OCI-LY1 (cell line): ENCODE measurements at regions not wholly inside any gene's neighbourhood (a gene's known extent, or its start where the extent isn't known, plus 50 kb on each side); places are given as distances from the start of the nearest gene placed in this dataset.

ENCODE experiments used
- H2AFZ ChIP-seq: fragments of 200-600 bp; sonication (generic), shearing (Covaris generic); 2 replicates; pipeline ENCODE4 v1.6.0; 2014; ENCODE audit warnings: antibody characterized with exemption, mild to moderate bottlenecking, low read length
- H3F3A ChIP-seq: fragments of 200-600 bp; sonication (generic), shearing (Covaris generic); 2 replicates; pipeline ENCODE4 v1.6.0; 2014; ENCODE audit warnings: mild to moderate bottlenecking, antibody characterized with exemption, low read length, moderate library complexity; ENCODE audit not compliant: insufficient read depth
- H3K27ac ChIP-seq: fragments of 200-600 bp; sonication (generic); 2 replicates; pipeline ENCODE4 v1.5.1; 2014; ENCODE audit warnings: low read length, mixed run types, mild to moderate bottlenecking, low read depth; ENCODE audit not compliant: poor library complexity, severe bottlenecking
- H3K27me3 ChIP-seq: fragments of 200-600 bp; sonication (generic); 2 replicates; pipeline ENCODE4 v1.6.0; 2014; ENCODE audit warnings: antibody characterized with exemption, mild to moderate bottlenecking, low read length, moderate library complexity; ENCODE audit not compliant: insufficient read depth
- H3K36me3 ChIP-seq: fragments of 200-600 bp; sonication (generic); 2 replicates; pipeline ENCODE4 v1.6.1; 2014; ENCODE audit warnings: mild to moderate bottlenecking, antibody characterized with exemption, low read length, moderate library complexity, mixed read lengths; ENCODE audit not compliant: insufficient read depth
- H3K4me1 ChIP-seq: fragments of 200-600 bp; sonication (generic); 2 replicates; pipeline ENCODE4 v1.5.1; 2014; ENCODE audit warnings: mild to moderate bottlenecking, low read length, moderate library complexity; ENCODE audit not compliant: insufficient read depth, severe bottlenecking
- H3K4me2 ChIP-seq: fragments of 200-600 bp; sonication (generic), shearing (Covaris generic); 2 replicates; pipeline ENCODE4 v1.6.1; 2014; ENCODE audit warnings: low read length
- H3K4me3 ChIP-seq: fragments of 200-600 bp; sonication (generic); 2 replicates; pipeline ENCODE4 v1.5.1; 2014; ENCODE audit warnings: low read length, low read depth, mild to moderate bottlenecking, mixed read lengths; ENCODE audit not compliant: poor library complexity, severe bottlenecking
- H3K79me2 ChIP-seq: fragments of 200-600 bp; shearing (Covaris generic); 2 replicates; pipeline ENCODE4 v1.6.1; 2016; ENCODE audit warnings: mixed run types, low read length, mixed read lengths; ENCODE audit not compliant: insufficient read depth
- H3K9ac ChIP-seq: fragments of 200-600 bp; sonication (generic), shearing (Covaris generic); 2 replicates; pipeline ENCODE4 v1.6.1; 2014; ENCODE audit warnings: mild to moderate bottlenecking, low read length, mixed read lengths
- H3K9me2 ChIP-seq: fragments of 200-600 bp; sonication (generic), shearing (Covaris generic); 2 replicates; pipeline ENCODE4 v1.6.1; 2014; ENCODE audit warnings: low read depth, mild to moderate bottlenecking, low read length, mixed read lengths
- H3K9me3 ChIP-seq: fragments of 200-600 bp; shearing (Covaris generic); 2 replicates; pipeline ENCODE4 v1.6.1; 2014; ENCODE audit warnings: low read length, mixed read lengths
- H4K20me1 ChIP-seq: fragments of 200-600 bp; sonication (generic), shearing (Covaris generic); 2 replicates; pipeline ENCODE4 v1.6.0; 2016; ENCODE audit warnings: mild to moderate bottlenecking, low read length; ENCODE audit not compliant: insufficient read depth
- EZH2 ChIP-seq: fragments of 200-600 bp; sonication (generic), shearing (Covaris generic); IDR thresholded peaks from 2 replicates; pipeline ENCODE4 v1.8.0; 2017; ENCODE audit warnings: borderline replicate concordance, mixed run types, mild to moderate bottlenecking, antibody characterized with exemption, low read length, moderate library complexity, mixed read lengths
- TF ChIP-seq, protein P1 (sequence below): fragments of 200-600 bp; sonication (generic), shearing (Covaris generic); IDR thresholded peaks from 2 replicates; pipeline ENCODE4 v1.5.1; 2017; ENCODE audit warnings: mild to moderate bottlenecking, antibody characterized with exemption, low read length, moderate library complexity, mixed read lengths

DNA sequence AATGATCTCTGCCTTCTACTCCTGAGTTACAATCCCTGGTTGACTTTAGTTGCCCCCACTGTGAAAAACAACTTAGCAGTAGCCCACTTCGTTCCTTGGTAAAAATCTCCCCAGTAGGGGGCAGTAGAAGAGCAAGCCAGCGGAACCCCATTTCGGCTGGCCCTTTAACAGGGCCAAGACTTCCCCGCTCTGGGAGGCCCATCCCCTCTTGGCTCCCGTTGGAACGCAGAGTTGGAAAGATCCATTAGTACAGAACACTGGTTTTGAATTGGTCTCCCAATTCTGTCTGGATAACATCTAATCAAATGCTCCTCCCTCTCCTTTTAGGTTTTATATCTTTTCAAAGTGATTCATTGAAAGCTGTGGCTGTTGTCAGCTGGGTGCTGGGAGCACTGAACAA lies 1133.3 kb downstream of the BCL11B start:
- Histone ChIP-seq H3K36me3 (no peaks in the 10 kb centered on the region), H3F3A (no peaks in the 10 kb centered on the region), H3K4me3 (no peak overlapping the region), H3K4me1 (no peaks in the 10 kb centered on the region), H2AFZ (no peak overlapping the region), H3K4me2 (no peak overlapping the region), H3K9me2 (no peaks in the 10 kb centered on the region), H3K27me3 (no peaks in the 10 kb centered on the region), H3K27ac (no peak overlapping the region), H4K20me1 (no peaks in the 10 kb centered on the region), H3K9ac (no peak overlapping the region), H3K79me2 (no peaks in the 10 kb centered on the region), H3K9me3 (no peaks in the 10 kb centered on the region)
- TF ChIP-seq, protein P1, sequence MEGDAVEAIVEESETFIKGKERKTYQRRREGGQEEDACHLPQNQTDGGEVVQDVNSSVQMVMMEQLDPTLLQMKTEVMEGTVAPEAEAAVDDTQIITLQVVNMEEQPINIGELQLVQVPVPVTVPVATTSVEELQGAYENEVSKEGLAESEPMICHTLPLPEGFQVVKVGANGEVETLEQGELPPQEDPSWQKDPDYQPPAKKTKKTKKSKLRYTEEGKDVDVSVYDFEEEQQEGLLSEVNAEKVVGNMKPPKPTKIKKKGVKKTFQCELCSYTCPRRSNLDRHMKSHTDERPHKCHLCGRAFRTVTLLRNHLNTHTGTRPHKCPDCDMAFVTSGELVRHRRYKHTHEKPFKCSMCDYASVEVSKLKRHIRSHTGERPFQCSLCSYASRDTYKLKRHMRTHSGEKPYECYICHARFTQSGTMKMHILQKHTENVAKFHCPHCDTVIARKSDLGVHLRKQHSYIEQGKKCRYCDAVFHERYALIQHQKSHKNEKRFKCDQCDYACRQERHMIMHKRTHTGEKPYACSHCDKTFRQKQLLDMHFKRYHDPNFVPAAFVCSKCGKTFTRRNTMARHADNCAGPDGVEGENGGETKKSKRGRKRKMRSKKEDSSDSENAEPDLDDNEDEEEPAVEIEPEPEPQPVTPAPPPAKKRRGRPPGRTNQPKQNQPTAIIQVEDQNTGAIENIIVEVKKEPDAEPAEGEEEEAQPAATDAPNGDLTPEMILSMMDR = peak; percentile 72
- no peak for TF ChIP-seq EZH2

DNA sequence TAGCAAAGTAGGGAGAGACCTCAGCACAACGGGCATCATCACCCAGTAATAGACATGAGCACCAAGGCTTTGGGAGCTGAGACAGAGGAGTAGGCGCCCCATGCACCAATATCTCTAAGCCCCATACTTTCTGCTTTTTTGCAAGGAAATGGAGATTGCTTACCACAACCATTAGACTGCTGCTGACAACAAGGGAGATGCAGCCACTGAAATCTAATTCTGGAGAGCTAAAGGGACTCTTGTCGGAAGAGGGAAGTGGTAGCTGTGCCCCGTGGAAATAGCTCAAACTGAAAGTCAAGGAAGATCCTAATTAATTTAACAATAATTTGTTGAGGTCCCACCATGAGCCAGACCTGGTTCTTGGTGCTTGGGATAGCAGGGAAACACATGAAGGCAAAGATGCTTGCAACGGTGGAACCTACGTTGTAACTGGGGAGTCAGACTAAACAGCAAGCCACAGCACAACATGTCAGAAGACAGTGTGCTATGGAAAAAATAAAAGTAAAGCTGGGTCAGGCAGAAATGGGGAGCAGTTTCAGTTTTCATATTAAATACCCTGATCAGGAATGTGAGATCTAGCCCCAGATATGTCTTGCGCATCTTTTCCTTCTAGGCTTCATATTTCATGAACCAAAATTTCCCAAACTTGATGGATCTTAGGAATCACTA lies 1131.0 kb downstream of the BCL11B start:
- Histone ChIP-seq H3F3A (no peaks in the 10 kb centered on the region), H3K9me2 (no peaks in the 10 kb centered on the region), H2AFZ (no peak overlapping the region), H3K79me2 (no peaks in the 10 kb centered on the region), H3K9ac (no peak overlapping the region), H3K36me3 (no peaks in the 10 kb centered on the region), H3K27me3 (no peaks in the 10 kb centered on the region), H3K4me1 (no peaks in the 10 kb centered on the region), H4K20me1 (no peaks in the 10 kb centered on the region), H3K27ac (no peak overlapping the region), H3K9me3 (no peaks in the 10 kb centered on the region), H3K4me2 (no peak overlapping the region), H3K4me3 (no peak overlapping the region)
- TF ChIP-seq EZH2 = no peak
- TF ChIP-seq, protein P1 = no peak

DNA sequence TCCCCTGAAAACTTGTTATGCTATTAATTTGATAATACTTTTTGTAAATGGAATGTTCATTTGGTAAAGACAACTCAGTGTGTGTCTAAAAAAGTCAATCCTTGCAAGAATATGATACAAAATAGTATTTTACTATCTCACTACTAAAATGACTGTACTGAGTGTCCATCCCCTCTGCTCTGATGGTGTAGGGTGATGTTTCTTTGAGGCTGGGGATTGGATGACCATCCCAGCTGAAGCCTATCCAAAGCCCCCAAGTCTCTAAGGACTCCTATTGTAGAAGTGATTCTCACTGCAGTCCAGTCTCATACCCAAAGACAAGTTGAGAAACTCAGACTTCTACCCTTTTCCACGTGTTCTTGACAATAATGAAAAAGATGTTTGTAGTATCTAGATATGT lies 1128.4 kb downstream of the BCL11B start:
- Histone ChIP-seq H3K4me3 (no peak overlapping the region), H3K4me1 (no peaks in the 10 kb centered on the region), H3K4me2 (no peak overlapping the region), H3K9ac (no peak overlapping the region), H2AFZ (no peak overlapping the region), H4K20me1 (no peaks in the 10 kb centered on the region), H3K27me3 (no peaks in the 10 kb centered on the region), H3K36me3 (no peaks in the 10 kb centered on the region), H3F3A (no peaks in the 10 kb centered on the region), H3K79me2 (no peaks in the 10 kb centered on the region), H3K9me2 (no peaks in the 10 kb centered on the region), H3K9me3 (no peaks in the 10 kb centered on the region), H3K27ac (no peak overlapping the region)
- TF ChIP-seq, protein P1 = no peak
- no peak for TF ChIP-seq EZH2
